ENCODE measurements at regions not wholly inside any gene's neighbourhood (a gene's known extent, or its start where the extent isn't known, plus 50 kb on each side); places are given as distances from the start of the nearest gene placed in this dataset.

GRCh38 chr15:96484830-96485229, 154.3 kb downstream of the NR2F2 start:
- TF ChIP-seq ZNF384 (IDR thresholded peaks at IDR 0.05) (no peak), PKNOX1 (IDR thresholded peaks at IDR 0.05) (no peak), FOXA1 (IDR thresholded peaks at IDR 0.05) (no peak), SP1 (IDR thresholded peaks at IDR 0.05) (no peak), FOXM1 (IDR thresholded peaks at IDR 0.05; ENCODE audit: borderline replicate concordance) (no peak), ELF4 (IDR thresholded peaks at IDR 0.05) (no peak), BHLHE40 (IDR thresholded peaks at IDR 0.05; ENCODE audit: borderline replicate concordance) (no peak), LEF1 (IDR thresholded peaks at IDR 0.05; ENCODE audit: borderline replicate concordance) (no peak), CTBP1 (IDR thresholded peaks at IDR 0.05; ENCODE audit: borderline replicate concordance) (no peak), SUZ12 (IDR thresholded peaks at IDR 0.05) (no peak)

Measured in HEK293T (cell line).